ENCODE measurements at regions not wholly inside any gene's neighbourhood (a gene's known extent, or its start where the extent isn't known, plus 50 kb on each side); places are given as distances from the start of the nearest gene placed in this dataset.

DNA sequence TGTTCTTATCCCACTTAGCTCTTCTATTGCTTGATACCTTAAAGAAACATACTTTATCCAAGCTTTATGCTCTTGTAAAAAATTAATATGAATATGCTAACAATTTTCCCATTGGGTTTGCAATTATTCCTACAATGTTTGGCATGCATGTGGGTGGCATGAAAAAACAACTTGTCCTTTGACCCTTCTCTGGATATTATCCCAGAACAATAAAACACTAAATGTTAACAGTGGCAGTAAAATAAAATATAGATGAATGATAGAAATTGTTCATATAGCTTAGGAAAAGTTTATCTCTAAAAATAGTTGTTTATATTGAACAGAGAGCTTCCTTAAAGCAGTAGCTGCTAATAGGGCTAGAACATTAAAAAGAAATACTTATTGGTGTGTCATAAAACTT lies 860.5 kb upstream of the LRRC4C start:
- intact Hi-C loops (cut with DNase I): no loop called here
- H3K4me3 ChIP-seq: no peak overlapping the region
- no peaks in the 10 kb centered on the region for H3K36me3 ChIP-seq
- H3K27ac ChIP-seq: no peak overlapping the region
- TF ChIP-seq, protein P1, sequence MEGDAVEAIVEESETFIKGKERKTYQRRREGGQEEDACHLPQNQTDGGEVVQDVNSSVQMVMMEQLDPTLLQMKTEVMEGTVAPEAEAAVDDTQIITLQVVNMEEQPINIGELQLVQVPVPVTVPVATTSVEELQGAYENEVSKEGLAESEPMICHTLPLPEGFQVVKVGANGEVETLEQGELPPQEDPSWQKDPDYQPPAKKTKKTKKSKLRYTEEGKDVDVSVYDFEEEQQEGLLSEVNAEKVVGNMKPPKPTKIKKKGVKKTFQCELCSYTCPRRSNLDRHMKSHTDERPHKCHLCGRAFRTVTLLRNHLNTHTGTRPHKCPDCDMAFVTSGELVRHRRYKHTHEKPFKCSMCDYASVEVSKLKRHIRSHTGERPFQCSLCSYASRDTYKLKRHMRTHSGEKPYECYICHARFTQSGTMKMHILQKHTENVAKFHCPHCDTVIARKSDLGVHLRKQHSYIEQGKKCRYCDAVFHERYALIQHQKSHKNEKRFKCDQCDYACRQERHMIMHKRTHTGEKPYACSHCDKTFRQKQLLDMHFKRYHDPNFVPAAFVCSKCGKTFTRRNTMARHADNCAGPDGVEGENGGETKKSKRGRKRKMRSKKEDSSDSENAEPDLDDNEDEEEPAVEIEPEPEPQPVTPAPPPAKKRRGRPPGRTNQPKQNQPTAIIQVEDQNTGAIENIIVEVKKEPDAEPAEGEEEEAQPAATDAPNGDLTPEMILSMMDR (IDR thresholded peaks at IDR 0.05): no peak
- no peaks in the 10 kb centered on the region for H3K4me1 ChIP-seq
- H3K27me3 ChIP-seq: no peaks in the 10 kb centered on the region
- no peaks in the 10 kb centered on the region for H3K9me3 ChIP-seq
- no peak for DNase-seq
- no peak overlapping the region for H3K9ac ChIP-seq (ENCODE audit: low read depth in 2 of 2, low read length in 2 of 2)

DNA sequence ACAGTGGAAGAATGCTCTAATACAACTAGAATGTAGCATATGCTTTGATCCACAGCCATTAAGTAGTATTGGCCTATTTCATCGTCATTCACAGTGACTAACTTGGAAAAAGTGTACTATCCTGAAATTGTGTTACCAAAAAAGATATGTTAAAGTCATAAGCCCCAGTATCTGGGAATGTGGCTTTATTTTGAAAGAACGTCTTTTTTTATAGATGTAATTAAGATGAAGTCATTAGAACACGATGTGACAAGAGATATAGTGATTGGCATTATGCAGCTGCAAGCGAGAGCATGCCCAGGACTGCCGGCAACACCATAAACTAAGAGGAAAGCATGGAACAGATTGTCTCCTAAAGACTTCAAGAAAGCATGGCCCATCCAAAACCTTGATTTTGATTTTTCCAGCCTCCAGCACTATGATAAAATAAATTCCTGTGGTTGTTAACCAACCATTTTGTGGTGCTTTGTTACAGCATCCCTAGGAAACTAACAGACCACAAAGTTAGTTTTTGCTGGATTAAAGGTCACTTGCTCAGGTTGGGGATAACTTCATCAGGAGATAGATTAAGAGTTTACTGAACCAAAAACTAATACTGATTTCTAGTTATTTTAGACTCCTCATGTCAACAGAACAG lies 870.6 kb upstream of the LRRC4C start:
- H3K9me3 ChIP-seq: no peaks in the 10 kb centered on the region
- TF ChIP-seq, protein P1 (IDR thresholded peaks at IDR 0.05): no peak
- no peak overlapping the region for H3K4me3 ChIP-seq
- no peak overlapping the region for H3K27ac ChIP-seq
- no peaks in the 10 kb centered on the region for H3K4me1 ChIP-seq
- intact Hi-C loops (cut with DNase I): no loop called here
- H3K36me3 ChIP-seq: no peaks in the 10 kb centered on the region
- no peak for DNase-seq
- H3K9ac ChIP-seq (ENCODE audit: low read depth in 2 of 2, low read length in 2 of 2): no peak overlapping the region
- H3K27me3 ChIP-seq: no peaks in the 10 kb centered on the region

DNA sequence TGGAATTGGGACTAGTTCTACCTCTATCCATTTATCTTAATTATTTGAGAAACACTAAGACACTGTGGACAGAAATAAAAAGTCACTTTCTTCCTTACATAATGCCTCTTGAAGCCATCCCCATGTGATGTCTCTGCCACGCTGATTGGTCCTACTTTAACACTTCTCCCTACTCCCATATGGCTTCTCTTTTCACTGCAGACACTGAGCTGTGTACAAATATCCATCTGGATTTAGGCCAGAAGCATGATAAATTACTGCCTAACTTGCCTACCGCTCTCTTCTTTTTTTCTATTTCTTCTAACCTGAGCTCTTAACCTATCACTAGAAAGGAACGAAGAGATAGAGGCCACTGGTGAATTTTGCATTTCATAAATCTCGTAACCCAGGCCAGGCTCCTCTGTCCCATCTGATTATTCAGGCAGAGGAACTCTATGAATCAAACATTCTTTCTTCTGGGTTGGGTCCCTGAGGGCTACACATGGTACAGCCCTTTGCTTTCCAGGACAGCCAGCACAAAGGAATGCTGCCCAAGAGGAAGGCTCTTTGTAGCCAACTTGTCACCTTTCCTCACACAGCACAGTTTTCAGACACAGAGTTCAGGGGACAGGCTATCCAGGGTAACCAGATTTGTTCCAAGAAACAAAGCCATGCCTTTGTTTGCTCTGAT lies 878.5 kb upstream of the LRRC4C start:
- no peak overlapping the region for H3K4me3 ChIP-seq
- H3K9me3 ChIP-seq: no peaks in the 10 kb centered on the region
- TF ChIP-seq, protein P1 (IDR thresholded peaks at IDR 0.05): no peak
- H3K4me1 ChIP-seq: no peaks in the 10 kb centered on the region
- no peaks in the 10 kb centered on the region for H3K27me3 ChIP-seq
- no peak overlapping the region for H3K9ac ChIP-seq (ENCODE audit: low read depth in 2 of 2, low read length in 2 of 2)
- no peaks in the 10 kb centered on the region for H3K36me3 ChIP-seq
- no peak for DNase-seq
- intact Hi-C loops (cut with DNase I): no loop called here
- no peak overlapping the region for H3K27ac ChIP-seq

DNA sequence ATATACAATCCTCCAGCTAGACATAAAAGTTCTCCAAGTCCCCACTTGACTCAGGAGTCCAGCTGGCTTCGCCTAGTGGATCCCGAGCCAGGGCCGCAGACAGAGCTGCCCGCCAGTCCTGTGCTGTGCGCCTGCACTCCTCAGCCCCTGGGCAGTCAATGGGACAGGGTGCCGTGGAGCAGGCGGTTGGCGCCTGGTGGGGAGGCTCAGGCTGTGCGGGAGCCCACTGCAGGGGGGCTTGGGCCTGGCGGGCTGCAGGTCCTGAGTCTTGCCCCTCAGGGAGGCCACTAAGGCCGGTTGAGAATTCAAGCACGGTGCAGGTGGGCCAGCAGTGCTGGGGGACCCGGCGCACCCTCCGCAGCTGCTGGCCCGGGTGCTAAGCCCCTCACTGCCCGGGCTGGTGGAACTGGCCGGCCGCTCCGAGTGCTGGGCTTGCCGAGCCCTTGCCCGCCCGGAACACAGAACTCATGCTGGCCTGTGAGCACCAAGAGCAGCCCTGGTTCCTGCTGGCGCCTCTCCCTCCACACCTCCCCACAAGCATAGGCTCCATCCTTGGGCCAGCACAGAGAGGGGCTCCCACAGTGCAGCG lies 884.8 kb upstream of the LRRC4C start:
- no peak for DNase-seq

DNA sequence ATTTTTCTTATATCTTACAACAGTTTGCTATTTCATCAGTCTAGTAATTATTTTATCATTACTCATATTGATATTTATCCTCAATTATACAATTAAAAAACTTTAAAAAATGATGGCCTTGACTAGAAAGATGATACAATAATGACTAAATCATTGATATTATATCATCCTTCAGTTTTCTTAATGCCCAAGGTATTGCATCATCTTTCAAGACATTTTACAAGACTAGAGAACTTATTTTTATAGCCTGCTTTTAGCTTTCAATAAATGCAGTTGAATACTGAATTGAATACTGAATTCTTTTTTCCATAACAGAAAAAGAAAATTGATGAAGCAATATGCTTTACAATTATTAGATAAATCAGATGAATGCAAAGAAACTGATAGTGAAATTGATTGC lies 886.5 kb upstream of the LRRC4C start:
- TF ChIP-seq, protein P1 (IDR thresholded peaks at IDR 0.05): no peak
- H3K36me3 ChIP-seq: no peaks in the 10 kb centered on the region
- no peaks in the 10 kb centered on the region for H3K4me1 ChIP-seq
- H3K27me3 ChIP-seq: no peaks in the 10 kb centered on the region
- H3K27ac ChIP-seq: no peak overlapping the region
- no peak overlapping the region for H3K4me3 ChIP-seq
- no peak for DNase-seq
- no peak overlapping the region for H3K9ac ChIP-seq (ENCODE audit: low read depth in 2 of 2, low read length in 2 of 2)
- H3K9me3 ChIP-seq: no peaks in the 10 kb centered on the region
- intact Hi-C loops (cut with DNase I): no loop called here

More for the DNA sequence above, 884.8 kb upstream of the LRRC4C start:
- no peaks in the 10 kb centered on the region for H3K9me3 ChIP-seq
- no peaks in the 10 kb centered on the region for H3K4me1 ChIP-seq
- no peak overlapping the region for H3K27ac ChIP-seq
- no peaks in the 10 kb centered on the region for H3K27me3 ChIP-seq
- intact Hi-C loops (cut with DNase I): no loop called here
- TF ChIP-seq, protein P1 (IDR thresholded peaks at IDR 0.05): no peak
- no peaks in the 10 kb centered on the region for H3K36me3 ChIP-seq
- no peak overlapping the region for H3K9ac ChIP-seq (ENCODE audit: low read depth in 2 of 2, low read length in 2 of 2)
- H3K4me3 ChIP-seq: no peak overlapping the region
